ENCODE measurements at regions not wholly inside any gene's neighbourhood (a gene's known extent, or its start where the extent isn't known, plus 50 kb on each side); places are given as distances from the start of the nearest gene placed in this dataset.

GRCh38 chr11:123303924-123304323 lies 108.9 kb upstream of the CLMP start:
- no peak for DNase-seq (ENCODE audit: low read depth in 2 of 2)

GRCh38 chr11:123302751-123303195 lies 107.7 kb upstream of the CLMP start:
- DNase-seq (ENCODE audit: low read depth in 2 of 2): peak; percentile 10 to 21

- DNase-seq (ENCODE audit: low read depth in 2 of 2): peak; percentile 41 to 65
Measured at GRCh38 chr11:123301696-123302400, 106.8 kb upstream of the CLMP start.

GRCh38 chr11:123301013-123301591 lies 106.1 kb upstream of the CLMP start:
- no peak for DNase-seq (ENCODE audit: low read depth in 2 of 2)

- no peak for DNase-seq (ENCODE audit: low read depth in 2 of 2)
Measured at GRCh38 chr11:123299721-123300120, 104.7 kb upstream of the CLMP start.

GRCh38 chr11:123298488-123299447 lies 103.7 kb upstream of the CLMP start:
- DNase-seq (ENCODE audit: low read depth in 2 of 2): no peak

- DNase-seq (ENCODE audit: low read depth in 2 of 2): no peak
Measured at GRCh38 chr11:123292647-123293046, 97.6 kb upstream of the CLMP start.

GRCh38 chr11:123291201-123291869 lies 96.3 kb upstream of the CLMP start:
- DNase-seq (ENCODE audit: low read depth in 2 of 2): no peak

- DNase-seq (ENCODE audit: low read depth in 2 of 2): no peak
Measured at GRCh38 chr11:123286761-123287160, 91.7 kb upstream of the CLMP start.

GRCh38 chr11:123286255-123286654 lies 91.2 kb upstream of the CLMP start:
- DNase-seq (ENCODE audit: low read depth in 2 of 2): no peak

GRCh38 chr11:123284454-123284853 lies 89.4 kb upstream of the CLMP start:
- no peak for DNase-seq (ENCODE audit: low read depth in 2 of 2)

GRCh38 chr11:123282597-123282996 lies 87.5 kb upstream of the CLMP start:
- no peak for DNase-seq (ENCODE audit: low read depth in 2 of 2)

GRCh38 chr11:123273616-123274015 lies 78.6 kb upstream of the CLMP start:
- DNase-seq (ENCODE audit: low read depth in 2 of 2): no peak

GRCh38 chr11:123272565-123272964 lies 77.5 kb upstream of the CLMP start:
- no peak for DNase-seq (ENCODE audit: low read depth in 2 of 2)

GRCh38 chr11:123268156-123268555 lies 73.1 kb upstream of the CLMP start:
- DNase-seq (ENCODE audit: low read depth in 2 of 2): no peak

GRCh38 chr11:123265951-123266350 lies 70.9 kb upstream of the CLMP start:
- no peak for DNase-seq (ENCODE audit: low read depth in 2 of 2)

- DNase-seq (ENCODE audit: low read depth in 2 of 2): no peak
Measured at GRCh38 chr11:123264431-123264780, 69.4 kb upstream of the CLMP start.

GRCh38 chr11:123261345-123262106 lies 66.5 kb upstream of the CLMP start:
- DNase-seq (ENCODE audit: low read depth in 2 of 2): peak; percentile 57 to 70

- no peak for DNase-seq (ENCODE audit: low read depth in 2 of 2)
Measured at GRCh38 chr11:123260511-123261211, 65.6 kb upstream of the CLMP start.

- no peak for DNase-seq (ENCODE audit: low read depth in 2 of 2)
Measured at GRCh38 chr11:123258877-123259276, 63.8 kb upstream of the CLMP start.

GRCh38 chr11:123257370-123257769 lies 62.3 kb upstream of the CLMP start:
- DNase-seq (ENCODE audit: low read depth in 2 of 2): no peak
